ENCODE measurements at regions not wholly inside any gene's neighbourhood (a gene's known extent, or its start where the extent isn't known, plus 50 kb on each side); places are given as distances from the start of the nearest gene placed in this dataset.
"Not testable (repeated sequence)": the region's sequence is repeated elsewhere in the genome, so short reads cannot be mapped to it uniquely, and the experiment has no call there.

GRCh38 chr12:84018556-84019179 lies 893.9 kb downstream of the SLC6A15 start:
- not testable (repeated sequence) for DNase-seq

GRCh38 chr12:84016956-84017355 lies 895.6 kb downstream of the SLC6A15 start:
- no peak for DNase-seq

GRCh38 chr12:83997423-83997822 lies 915.2 kb downstream of the SLC6A15 start:
- DNase-seq = no peak

DNA sequence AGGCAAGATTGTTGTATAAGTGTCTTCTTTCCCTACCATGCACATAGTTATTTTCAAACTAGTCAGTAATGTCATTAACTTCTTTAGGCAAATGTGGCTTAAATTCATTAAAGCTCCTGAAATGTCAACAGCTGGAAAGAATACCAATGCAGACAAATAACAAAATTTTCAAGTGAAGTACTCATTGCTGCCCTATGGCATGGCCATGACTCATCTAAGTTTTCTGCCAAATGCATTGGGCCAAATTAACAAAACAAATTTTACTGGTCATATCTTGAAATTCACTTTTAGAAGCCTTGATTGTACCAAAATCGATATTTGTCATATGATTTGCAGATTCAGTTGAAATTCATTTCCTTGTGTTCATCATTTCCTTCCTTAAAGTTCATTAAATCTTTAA lies 915.9 kb downstream of the SLC6A15 start:
- no peak for DNase-seq

- DNase-seq = no peak
Measured at GRCh38 chr12:83985084-83985483, 927.5 kb downstream of the SLC6A15 start.

DNA sequence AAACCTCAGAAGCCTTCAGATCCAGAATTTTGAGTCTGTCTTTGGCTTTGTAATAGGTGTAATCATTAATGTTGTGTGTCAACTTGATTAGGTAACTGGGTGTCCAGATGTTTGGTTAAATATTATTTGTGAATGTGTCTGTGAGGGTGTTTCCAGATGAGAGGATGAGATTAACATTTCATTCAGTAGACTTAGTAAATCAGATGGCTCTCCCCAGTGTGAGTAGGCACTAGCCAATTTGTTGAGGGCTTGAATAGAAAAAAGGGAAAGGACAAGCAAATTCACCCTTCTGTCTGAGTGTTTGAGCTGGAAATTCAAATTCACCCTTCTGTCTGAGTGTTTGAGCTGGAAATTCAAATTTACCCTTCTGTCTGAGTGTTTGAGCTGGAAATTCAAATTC lies 932.2 kb downstream of the SLC6A15 start:
- DNase-seq = no peak

DNA sequence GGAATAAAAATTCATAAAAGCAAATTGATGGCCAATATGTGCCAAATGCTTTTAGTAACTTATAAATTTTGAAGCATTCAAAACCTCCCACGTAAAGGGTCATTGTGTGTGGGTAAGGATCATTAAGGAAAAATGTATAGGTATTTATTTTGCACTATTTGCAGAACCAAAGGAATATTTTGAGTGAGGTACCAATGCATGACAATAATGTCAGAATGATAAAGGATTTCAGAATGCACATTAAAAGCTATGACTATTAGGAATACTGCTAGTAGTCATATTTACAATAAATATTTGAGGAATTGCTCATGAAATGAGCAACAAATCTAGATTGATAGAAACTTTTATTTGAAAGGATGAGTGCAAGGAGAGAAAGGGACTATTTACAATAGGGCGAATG lies 932.8 kb downstream of the SLC6A15 start:
- DNase-seq = no peak

DNA sequence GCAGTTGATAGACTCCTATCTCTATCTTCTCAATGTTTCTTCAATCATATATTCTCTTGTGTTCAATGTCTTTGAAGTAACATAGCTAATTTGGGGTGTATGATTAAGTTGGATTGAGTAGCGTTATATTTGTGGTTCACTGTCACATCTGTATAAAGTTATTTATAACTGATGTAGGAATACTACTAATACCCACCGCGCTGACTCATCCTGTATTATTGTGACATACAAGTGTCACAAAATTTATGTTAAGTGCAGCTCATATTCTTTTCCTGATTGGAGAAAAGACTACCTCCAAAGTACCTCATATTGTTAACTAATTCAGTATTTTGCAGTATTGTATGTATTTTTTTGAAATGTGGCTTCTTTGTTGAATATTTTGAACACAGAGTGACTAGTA lies 940.8 kb downstream of the SLC6A15 start:
- no peak for DNase-seq

DNA sequence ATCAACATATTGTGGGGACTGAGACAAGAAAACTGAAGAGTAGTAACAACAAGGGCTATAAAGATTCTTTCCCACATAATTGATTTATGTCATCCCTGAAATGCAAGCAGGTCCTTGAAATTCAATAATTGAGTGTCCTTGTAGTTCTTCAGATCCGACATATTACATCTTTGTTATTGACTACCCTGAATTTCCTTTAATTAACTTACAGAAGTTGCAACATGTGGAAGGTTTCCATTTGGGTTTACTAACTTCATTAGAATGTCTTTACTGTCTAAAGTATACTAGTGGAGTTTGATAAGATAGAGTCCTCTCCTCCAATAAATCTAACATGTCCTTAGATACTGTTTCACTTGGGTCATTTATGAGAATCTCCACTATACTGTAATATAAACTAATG lies 951.8 kb downstream of the SLC6A15 start:
- DNase-seq = no peak

GRCh38 chr12:83958997-83959396 lies 953.6 kb downstream of the SLC6A15 start:
- no peak for DNase-seq

- peak; percentile 1 to 20 for DNase-seq
Measured at GRCh38 chr12:83954956-83955601, 957.5 kb downstream of the SLC6A15 start.

- DNase-seq = no peak
Measured at GRCh38 chr12:83954071-83954789, 958.4 kb downstream of the SLC6A15 start.

GRCh38 chr12:83945871-83946270 lies 966.7 kb downstream of the SLC6A15 start:
- DNase-seq = no peak

GRCh38 chr12:83939718-83940117 lies 972.9 kb downstream of the SLC6A15 start:
- no peak for DNase-seq

- DNase-seq = no peak
Measured at GRCh38 chr12:83933615-83934014, 979.0 kb downstream of the SLC6A15 start.

- DNase-seq = no peak
Measured at GRCh38 chr12:83932011-83932410, 980.6 kb downstream of the SLC6A15 start.

DNA sequence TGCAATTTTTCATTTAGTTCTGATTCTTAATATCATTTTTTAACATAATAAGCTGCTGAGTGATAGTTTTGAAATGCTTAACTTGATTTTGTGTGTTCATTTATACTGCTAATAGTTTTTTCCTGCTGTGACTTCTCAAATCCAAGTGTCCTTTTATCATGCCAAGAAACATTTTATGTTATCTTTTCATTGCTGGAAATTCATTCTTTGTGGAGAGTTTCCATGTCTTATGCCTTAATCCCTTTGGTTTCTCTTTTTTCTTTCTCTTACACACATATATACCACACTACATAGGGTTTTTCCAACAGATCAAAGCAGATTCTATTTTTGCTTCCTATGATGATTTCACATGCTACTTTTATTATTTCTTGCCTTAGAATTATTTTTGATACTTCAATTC lies 981.1 kb downstream of the SLC6A15 start:
- no peak for DNase-seq

DNA sequence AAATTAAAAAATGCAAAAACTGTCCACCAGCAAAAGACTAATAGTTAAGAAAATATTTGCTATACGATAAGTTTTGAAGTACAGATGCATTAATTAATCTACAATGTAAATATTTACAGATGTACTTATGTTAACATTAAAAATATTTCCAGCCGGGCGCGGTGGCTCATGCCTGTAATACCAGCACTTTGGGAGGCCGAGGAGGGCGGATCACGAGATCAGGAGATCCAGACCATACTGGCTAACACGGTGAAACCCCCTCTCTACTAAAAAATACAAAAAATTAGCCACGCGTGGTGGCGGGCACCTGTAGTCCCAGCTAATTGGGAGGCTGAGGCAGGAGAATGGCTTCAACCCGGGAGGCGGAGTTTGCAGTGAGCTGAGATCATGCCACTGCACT lies 982.8 kb downstream of the SLC6A15 start:
- DNase-seq = not testable (repeated sequence)

GRCh38 chr12:83920821-83921547 lies 991.6 kb downstream of the SLC6A15 start:
- no peak for DNase-seq

DNA sequence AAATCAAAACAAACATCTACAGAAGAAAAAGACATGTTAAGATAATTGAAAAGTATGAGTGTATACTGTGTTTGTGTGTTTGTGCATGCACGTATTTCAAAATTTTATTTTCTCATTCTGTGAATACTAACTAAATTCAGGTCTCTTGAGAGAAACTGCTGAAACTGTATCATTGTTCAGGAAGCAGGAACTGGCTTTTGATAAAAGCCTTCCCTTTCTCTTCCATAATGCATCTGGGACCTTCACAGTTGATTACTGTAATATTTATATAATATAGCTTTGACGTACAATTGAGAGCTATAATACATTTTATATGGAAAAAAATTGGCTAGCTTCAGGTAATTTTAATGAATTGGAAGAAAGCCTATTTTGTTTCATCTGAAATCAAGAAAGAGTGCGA lies 993.5 kb downstream of the SLC6A15 start:
- no peak for DNase-seq

GRCh38 chr12:83904175-83904574 lies 1008.4 kb downstream of the SLC6A15 start:
- DNase-seq = no peak

- DNase-seq = no peak
Measured at GRCh38 chr12:83896416-83896815, 1016.2 kb downstream of the SLC6A15 start.

- DNase-seq = no peak
Measured at GRCh38 chr12:83893101-83893500, 1019.5 kb downstream of the SLC6A15 start.

- peak in 1 of 2 experiments; percentile 4 for DNase-seq
Measured at GRCh38 chr12:83889745-83890144, 1022.9 kb downstream of the SLC6A15 start.
